ENCODE measurements at regions not wholly inside any gene's neighbourhood (a gene's known extent, or its start where the extent isn't known, plus 50 kb on each side); places are given as distances from the start of the nearest gene placed in this dataset.

DNA sequence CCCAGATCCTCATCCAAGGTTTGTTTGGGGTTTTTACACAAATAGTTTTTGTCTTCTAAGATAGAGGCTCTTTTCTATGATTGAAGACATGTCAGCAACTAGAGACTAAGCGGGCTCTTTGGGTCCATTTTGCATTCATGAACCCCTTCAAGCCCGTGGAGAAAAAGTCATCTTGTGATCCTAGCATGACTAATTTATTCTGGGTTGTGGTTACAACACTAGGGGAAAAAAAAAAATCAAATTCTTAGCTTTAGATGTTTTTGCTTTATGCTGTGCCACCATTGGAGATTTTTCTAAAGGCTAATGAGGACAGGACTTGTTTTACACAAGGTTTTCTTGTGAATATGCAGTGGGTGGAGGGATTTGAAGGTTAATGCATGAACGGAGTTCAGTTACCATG is 440.0 kb downstream of the PCDH7 start:
- H3K9me3 ChIP-seq (ENCODE audit: control insufficient read depth, low read depth, low read length): no peaks in the 10 kb centered on the region
- H2BK5ac ChIP-seq (ENCODE audit: insufficient read length, low read length): no peak overlapping the region
- H3K4me1 Mint-ChIP-seq: peaks cover 9% of the 10 kb centered on the region in 2 experiments
- H3K79me1 ChIP-seq (ENCODE audit: insufficient read depth, low read depth, low read length, poor library complexity, severe bottlenecking): no peaks in the 10 kb centered on the region
- H4K20me1 ChIP-seq (ENCODE audit: control insufficient read depth, insufficient read depth, insufficient read length): no peaks in the 10 kb centered on the region
- no peak overlapping the region for H3K4ac ChIP-seq (ENCODE audit: low read depth, low read length)
- no peak overlapping the region for H2BK20ac ChIP-seq (ENCODE audit: low read depth, low read length, poor library complexity, severe bottlenecking)
- no peak overlapping the region for H3K56ac ChIP-seq (ENCODE audit: insufficient read length, low read depth, low read length)
- no CpG with 5 or more reads among the region's 3 CpGs for WGBS (ENCODE audit: extremely low coverage, insufficient read length, low lambda C conversion rate)
- H2BK15ac ChIP-seq (ENCODE audit: low read depth, low read length): no peak overlapping the region
- no peaks in the 10 kb centered on the region for H3K36me3 Mint-ChIP-seq (ENCODE audit: insufficient read depth in 1 of 3, low read depth in 3 of 3)
- no peaks in the 10 kb centered on the region for H3K23me2 ChIP-seq (ENCODE audit: insufficient read length, low read depth, low read length, poor library complexity, severe bottlenecking)
- no peaks in the 10 kb centered on the region for H3K27me3 Mint-ChIP-seq (ENCODE audit: low read depth)
- no peak overlapping the region for H3K14ac ChIP-seq (ENCODE audit: insufficient read depth, low read length)
- H3T11ph ChIP-seq (ENCODE audit: low read length): no peak overlapping the region
- H3K27ac Mint-ChIP-seq: no peak overlapping the region; a peak in 1 of 7 replicates
- H3K27ac ChIP-seq (ENCODE audit: insufficient read length, low read depth, low read length): no peak overlapping the region
- H3K4me1 ChIP-seq (ENCODE audit: insufficient read depth, low read length): peaks cover 3% of the 10 kb centered on the region; the same call in 1 of the 2 replicates
- H3K23ac ChIP-seq (ENCODE audit: insufficient read length, low read depth, low read length): no peak overlapping the region
- no peak overlapping the region for H3K18ac ChIP-seq (ENCODE audit: insufficient read length, low read depth, low read length)
- no peak overlapping the region for H2BK12ac ChIP-seq (ENCODE audit: insufficient read length, low read depth, low read length)
- H3K9me3 Mint-ChIP-seq: no peaks in the 10 kb centered on the region
- no peak overlapping the region for H4K5ac ChIP-seq (ENCODE audit: insufficient read length, low read depth, low read length)
- no peaks in the 10 kb centered on the region for H3K79me2 ChIP-seq (ENCODE audit: insufficient read depth, low read length)
- H4K8ac ChIP-seq (replicated peaks; ENCODE audit: insufficient read length, low read depth, low read length): no peak overlapping the region
- H3K9ac ChIP-seq (ENCODE audit: extremely low read depth, insufficient read length, low read length): no peak overlapping the region
- H4K91ac ChIP-seq (ENCODE audit: insufficient read length, low read depth, low read length): no peak overlapping the region
- TF ChIP-seq, protein P1, sequence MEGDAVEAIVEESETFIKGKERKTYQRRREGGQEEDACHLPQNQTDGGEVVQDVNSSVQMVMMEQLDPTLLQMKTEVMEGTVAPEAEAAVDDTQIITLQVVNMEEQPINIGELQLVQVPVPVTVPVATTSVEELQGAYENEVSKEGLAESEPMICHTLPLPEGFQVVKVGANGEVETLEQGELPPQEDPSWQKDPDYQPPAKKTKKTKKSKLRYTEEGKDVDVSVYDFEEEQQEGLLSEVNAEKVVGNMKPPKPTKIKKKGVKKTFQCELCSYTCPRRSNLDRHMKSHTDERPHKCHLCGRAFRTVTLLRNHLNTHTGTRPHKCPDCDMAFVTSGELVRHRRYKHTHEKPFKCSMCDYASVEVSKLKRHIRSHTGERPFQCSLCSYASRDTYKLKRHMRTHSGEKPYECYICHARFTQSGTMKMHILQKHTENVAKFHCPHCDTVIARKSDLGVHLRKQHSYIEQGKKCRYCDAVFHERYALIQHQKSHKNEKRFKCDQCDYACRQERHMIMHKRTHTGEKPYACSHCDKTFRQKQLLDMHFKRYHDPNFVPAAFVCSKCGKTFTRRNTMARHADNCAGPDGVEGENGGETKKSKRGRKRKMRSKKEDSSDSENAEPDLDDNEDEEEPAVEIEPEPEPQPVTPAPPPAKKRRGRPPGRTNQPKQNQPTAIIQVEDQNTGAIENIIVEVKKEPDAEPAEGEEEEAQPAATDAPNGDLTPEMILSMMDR (conservative IDR thresholded peaks at IDR 0.05): no peak
- no peak overlapping the region for H3K4me2 ChIP-seq (ENCODE audit: insufficient read depth, insufficient read length, low read length)
- H2BK120ac ChIP-seq (ENCODE audit: low read depth, low read length, poor library complexity, severe bottlenecking): no peak overlapping the region
- no peak overlapping the region for H2AFZ ChIP-seq (ENCODE audit: low read length)
- H3K4me3 Mint-ChIP-seq: no peak overlapping the region
- no peaks in the 10 kb centered on the region for H3K27me3 ChIP-seq (ENCODE audit: insufficient read depth, low read length)
- no peak overlapping the region for H2AK5ac ChIP-seq (ENCODE audit: insufficient read length, low read length)
- DNase-seq: no peak

All from H9 (cell line).